Activated CD8-positive, alpha-beta T cell treated with anti-CD3 and anti-CD28 coated beads for 36 hours (primary cell): ENCODE measurements at regions not wholly inside any gene's neighbourhood (a gene's known extent, or its start where the extent isn't known, plus 50 kb on each side); places are given as distances from the start of the nearest gene placed in this dataset.
"Not testable (repeated sequence)": the region's sequence is repeated elsewhere in the genome, so short reads cannot be mapped to it uniquely, and the experiment has no call there.

Source experiments
- ATAC-seq: fragments of 200-7000 bp; cut with Tn5 transposase; one replicate; pipeline ENCODE4 v1.10.0; 2021; ENCODE audit warnings: mild to moderate bottlenecking, moderate library complexity
- CTCF ChIA-PET: fragments of 350-600 bp; sonication (Branson Sonifier 250); formaldehyde crosslinking; loops from one replicate; lab custom pipeline; 2021; ENCODE audit warnings: antibody characterized with exemption; lab: Charles Lee
- POLR2A ChIA-PET: fragments of 350-600 bp; sonication (Branson Sonifier 250); formaldehyde crosslinking; loops from one replicate; lab custom pipeline; 2021; ENCODE audit warnings: antibody characterized with exemption; lab: Charles Lee
- DNase-seq: peaks from one replicate; pipeline ENCODE4 v3.0.0-alpha.2; 2020
- H3K27ac Mint-ChIP-seq: one replicate; pipeline ENCODE4 v1.8.0; 2021; ENCODE audit warnings: mild to moderate bottlenecking, mixed read lengths
- H3K27me3 Mint-ChIP-seq: one replicate; pipeline ENCODE4 v1.8.0; 2021; ENCODE audit warnings: mixed read lengths
- H3K36me3 Mint-ChIP-seq: one replicate; pipeline ENCODE4 v1.8.0; 2021; ENCODE audit warnings: low read depth, mixed read lengths
- H3K4me1 Mint-ChIP-seq: one replicate; pipeline ENCODE4 v1.8.0; 2021; ENCODE audit warnings: low read depth, mixed read lengths
- H3K4me3 Mint-ChIP-seq: one replicate; pipeline ENCODE4 v1.8.0; 2021; ENCODE audit warnings: mild to moderate bottlenecking, moderate library complexity, mixed read lengths
- H3K9me3 Mint-ChIP-seq: one replicate; pipeline ENCODE4 v1.8.0; 2021; ENCODE audit warnings: mixed read lengths
- intact Hi-C: fragments of 100-400 bp; cut with micrococcal nuclease; formaldehyde crosslinking; loops from one replicate; pipeline ENCODE4 v1.10.0; 2022
- TF ChIP-seq, protein P1 (sequence below): fragments of 200-600 bp; IDR thresholded peaks from one replicate; pipeline ENCODE4 v1.8.0; 2022; ENCODE audit warnings: antibody characterized with exemption, mild to moderate bottlenecking

GRCh38 chr7:36055207-36055606 lies 97.8 kb upstream of the EEPD1 start:
- CTCF ChIA-PET = no interaction called here
- TF ChIP-seq, protein P1, sequence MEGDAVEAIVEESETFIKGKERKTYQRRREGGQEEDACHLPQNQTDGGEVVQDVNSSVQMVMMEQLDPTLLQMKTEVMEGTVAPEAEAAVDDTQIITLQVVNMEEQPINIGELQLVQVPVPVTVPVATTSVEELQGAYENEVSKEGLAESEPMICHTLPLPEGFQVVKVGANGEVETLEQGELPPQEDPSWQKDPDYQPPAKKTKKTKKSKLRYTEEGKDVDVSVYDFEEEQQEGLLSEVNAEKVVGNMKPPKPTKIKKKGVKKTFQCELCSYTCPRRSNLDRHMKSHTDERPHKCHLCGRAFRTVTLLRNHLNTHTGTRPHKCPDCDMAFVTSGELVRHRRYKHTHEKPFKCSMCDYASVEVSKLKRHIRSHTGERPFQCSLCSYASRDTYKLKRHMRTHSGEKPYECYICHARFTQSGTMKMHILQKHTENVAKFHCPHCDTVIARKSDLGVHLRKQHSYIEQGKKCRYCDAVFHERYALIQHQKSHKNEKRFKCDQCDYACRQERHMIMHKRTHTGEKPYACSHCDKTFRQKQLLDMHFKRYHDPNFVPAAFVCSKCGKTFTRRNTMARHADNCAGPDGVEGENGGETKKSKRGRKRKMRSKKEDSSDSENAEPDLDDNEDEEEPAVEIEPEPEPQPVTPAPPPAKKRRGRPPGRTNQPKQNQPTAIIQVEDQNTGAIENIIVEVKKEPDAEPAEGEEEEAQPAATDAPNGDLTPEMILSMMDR = no peak
- H3K27ac Mint-ChIP-seq = no peak overlapping the region

GRCh38 chr7:36057323-36057722 lies 95.7 kb upstream of the EEPD1 start:
- Mint-ChIP-seq H3K4me1 (no peaks in the 10 kb centered on the region), H3K27me3 (no peaks in the 10 kb centered on the region), H3K36me3 (no peaks in the 10 kb centered on the region), H3K4me3 (no peak overlapping the region), H3K9me3 (no peaks in the 10 kb centered on the region), H3K27ac (no peak overlapping the region)
- POLR2A ChIA-PET = no interaction called here
- no peak for ATAC-seq
- intact Hi-C loops = no loop called here
- CTCF ChIA-PET = no interaction called here
- DNase-seq = no peak
- TF ChIP-seq, protein P1 = no peak

More at GRCh38 chr7:36055207-36055606, 97.8 kb upstream of the EEPD1 start:
- no peak overlapping the region for H3K4me3 Mint-ChIP-seq
- H3K36me3 Mint-ChIP-seq = no peaks in the 10 kb centered on the region
- H3K4me1 Mint-ChIP-seq = no peaks in the 10 kb centered on the region
- DNase-seq (no peak), ATAC-seq (no peak)
- POLR2A ChIA-PET = no interaction called here
- H3K9me3 Mint-ChIP-seq = no peaks in the 10 kb centered on the region
- peaks cover 2% of the 10 kb centered on the region for H3K27me3 Mint-ChIP-seq
- intact Hi-C loops = no loop called here

GRCh38 chr7:36058020-36058592 lies 94.9 kb upstream of the EEPD1 start:
- H3K9me3 Mint-ChIP-seq = no peaks in the 10 kb centered on the region
- TF ChIP-seq, protein P1 = no peak
- intact Hi-C loops = no loop called here
- no peak overlapping the region for H3K27ac Mint-ChIP-seq
- POLR2A ChIA-PET = no interaction called here
- DNase-seq (no peak), ATAC-seq (no peak)
- no peak overlapping the region for H3K4me3 Mint-ChIP-seq
- CTCF ChIA-PET = no interaction called here
- no peaks in the 10 kb centered on the region for H3K27me3 Mint-ChIP-seq
- H3K36me3 Mint-ChIP-seq = no peaks in the 10 kb centered on the region
- no peaks in the 10 kb centered on the region for H3K4me1 Mint-ChIP-seq

GRCh38 chr7:36060388-36060787 lies 92.7 kb upstream of the EEPD1 start:
- intact Hi-C loops, ATAC-seq, CTCF ChIA-PET, POLR2A ChIA-PET, H3K27ac Mint-ChIP-seq, H3K4me3 Mint-ChIP-seq, DNase-seq, H3K27me3 Mint-ChIP-seq, H3K4me1 Mint-ChIP-seq, H3K36me3 Mint-ChIP-seq, H3K9me3 Mint-ChIP-seq: not testable (repeated sequence)

DNA sequence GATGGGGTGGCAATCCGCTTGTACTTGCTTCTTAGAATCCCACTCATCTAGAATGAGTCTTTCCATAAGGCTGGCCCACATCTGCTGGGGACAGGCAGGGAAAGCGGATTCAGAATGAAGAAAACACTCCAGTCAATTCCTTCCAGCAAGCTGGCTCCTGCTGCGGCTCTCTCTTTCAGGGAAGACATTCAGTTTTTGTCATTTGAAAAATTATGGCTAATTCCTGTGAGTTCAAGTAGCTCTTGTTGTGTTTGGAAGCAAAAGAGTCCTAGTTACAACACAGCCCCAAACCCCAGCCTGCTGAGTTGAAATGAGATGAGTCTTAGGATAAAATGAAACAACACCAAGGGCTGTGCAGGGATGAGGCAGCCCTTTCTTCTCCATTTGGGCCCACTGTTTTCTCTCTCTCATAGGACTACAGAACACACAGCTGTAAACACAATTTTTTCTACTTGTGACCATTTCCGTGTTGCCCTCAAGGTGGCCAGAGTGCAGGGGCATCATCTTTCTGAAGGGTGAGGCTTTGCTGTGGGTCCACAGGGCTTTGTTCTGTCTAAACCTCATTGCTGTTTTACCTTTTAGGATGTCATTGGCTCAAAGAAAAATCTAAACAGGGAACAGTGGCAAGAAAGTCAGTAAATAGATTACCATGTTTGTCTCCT lies 90.8 kb upstream of the EEPD1 start:
- intact Hi-C loops = no loop called here
- no peaks in the 10 kb centered on the region for H3K36me3 Mint-ChIP-seq
- TF ChIP-seq, protein P1 = no peak
- H3K27ac Mint-ChIP-seq = no peak overlapping the region
- DNase-seq (no peak), ATAC-seq (no peak)
- CTCF ChIA-PET = interaction anchor here (1.3 to 1.6 kb wide), 2 partner anchors 9 to 257 kb away, joined by 3 to 7 read pairs; no protein-coding TSS in a partner anchor
- H3K4me1 Mint-ChIP-seq = no peaks in the 10 kb centered on the region
- peaks cover 1% of the 10 kb centered on the region for H3K9me3 Mint-ChIP-seq
- no peaks in the 10 kb centered on the region for H3K27me3 Mint-ChIP-seq
- no peak overlapping the region for H3K4me3 Mint-ChIP-seq
- POLR2A ChIA-PET = no interaction called here
